HG03571 (cell line): ENCODE measurements at regions not wholly inside any gene's neighbourhood (a gene's known extent, or its start where the extent isn't known, plus 50 kb on each side); places are given as distances from the start of the nearest gene placed in this dataset.
"Not testable (repeated sequence)": the region's sequence is repeated elsewhere in the genome, so short reads cannot be mapped to it uniquely, and the experiment has no call there.

ENCODE experiments used
- ATAC-seq: cut with Tn5 transposase; IDR thresholded peaks from one replicate; pipeline ENCODE4 v1.9.1; 2021; ENCODE audit not compliant: unreplicated experiment

DNA sequence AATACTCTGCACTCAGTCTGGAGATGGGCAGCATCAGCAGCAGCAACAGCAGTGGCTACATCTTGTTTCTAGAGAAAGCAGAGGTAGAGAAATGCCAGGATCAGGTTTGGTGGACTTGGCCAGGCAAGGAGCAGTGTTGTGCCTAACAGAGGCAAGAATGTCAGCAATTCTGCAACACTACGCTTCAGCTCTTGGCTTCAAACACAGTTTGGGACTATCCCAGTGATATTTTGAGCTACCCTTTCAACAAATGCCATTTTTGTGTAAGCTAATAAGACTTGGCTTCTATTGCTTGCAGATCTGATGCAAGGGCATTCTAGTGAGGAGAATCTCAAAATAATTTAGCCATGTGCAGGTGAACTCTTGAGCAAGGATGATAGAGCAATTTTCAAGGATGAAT lies 271.3 kb downstream of the PCDH20 start:
- ATAC-seq, result no peak

DNA sequence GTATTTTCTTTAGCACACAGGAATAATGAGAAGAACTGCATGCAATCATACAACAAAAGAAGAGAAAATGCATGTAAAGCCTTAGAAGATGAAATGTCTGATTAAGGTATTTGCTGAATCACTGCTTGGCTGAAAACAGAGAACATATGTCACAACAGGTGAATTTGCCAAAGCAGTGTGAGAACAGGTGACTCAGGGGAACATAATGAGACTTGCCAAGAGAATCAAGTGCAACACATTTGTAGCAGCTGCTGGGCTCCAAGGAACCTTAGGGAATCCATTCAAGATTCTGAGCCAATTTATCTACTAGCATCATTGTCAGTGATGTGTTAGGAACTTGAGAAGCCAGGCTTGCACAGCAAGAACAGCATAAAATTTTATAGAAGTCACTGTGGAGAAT lies 273.1 kb downstream of the PCDH20 start:
- no peak for ATAC-seq

DNA sequence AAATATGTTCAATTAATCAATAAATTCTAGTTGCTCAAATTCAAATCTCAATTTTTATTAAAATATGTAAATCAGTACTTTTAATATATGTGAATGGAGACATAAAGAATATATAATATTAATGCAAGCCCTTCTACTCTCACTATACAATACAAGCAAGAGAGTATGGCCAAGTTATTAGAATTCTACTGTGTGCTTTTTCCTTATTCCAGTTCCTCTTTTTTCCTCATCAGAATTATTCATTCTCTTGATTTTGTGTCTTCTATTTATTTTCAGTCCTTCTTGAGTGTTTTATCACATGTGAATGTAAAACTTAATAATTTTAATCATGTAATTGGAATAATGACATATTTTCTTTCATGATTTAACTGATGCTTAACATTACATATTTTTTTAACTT lies 276.8 kb downstream of the PCDH20 start:
- no peak for ATAC-seq

DNA sequence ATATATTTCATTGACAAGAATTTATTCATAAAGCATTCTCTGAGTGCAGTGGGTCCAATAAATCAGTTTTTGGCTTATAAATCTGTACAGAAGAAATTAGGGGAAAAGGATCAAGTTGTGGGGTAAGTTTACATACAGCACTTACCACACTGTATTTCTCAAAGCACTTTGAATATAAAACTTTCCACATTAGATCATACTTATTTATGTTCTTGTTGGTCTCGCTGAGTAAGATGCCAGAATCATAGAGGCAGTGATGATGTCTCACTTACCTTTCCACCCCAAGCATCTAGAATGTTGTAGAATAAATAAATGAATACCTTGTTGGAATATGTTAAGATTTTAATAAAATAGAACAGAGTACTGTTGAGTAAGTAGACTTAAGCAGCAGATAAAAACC lies 279.1 kb downstream of the PCDH20 start:
- ATAC-seq, result no peak

DNA sequence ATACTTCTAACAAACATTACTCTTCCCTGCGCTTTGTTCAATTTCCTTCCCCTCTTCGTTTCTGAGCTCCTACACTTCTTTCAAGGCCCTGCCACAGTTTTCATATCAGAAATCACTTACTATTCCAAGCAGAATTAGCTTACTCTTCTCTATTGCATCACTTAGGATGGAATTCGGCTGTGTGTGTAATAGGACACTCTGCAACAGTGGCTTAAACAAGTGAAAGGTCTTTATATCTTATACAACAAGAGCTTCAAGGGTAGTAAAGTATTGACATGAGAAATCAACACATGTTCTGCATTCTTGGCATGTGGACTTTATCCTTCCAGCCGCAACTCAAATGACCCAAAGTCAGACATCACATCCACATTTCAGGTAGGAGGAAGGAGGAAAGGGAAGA lies 279.6 kb downstream of the PCDH20 start:
- no peak for ATAC-seq

DNA sequence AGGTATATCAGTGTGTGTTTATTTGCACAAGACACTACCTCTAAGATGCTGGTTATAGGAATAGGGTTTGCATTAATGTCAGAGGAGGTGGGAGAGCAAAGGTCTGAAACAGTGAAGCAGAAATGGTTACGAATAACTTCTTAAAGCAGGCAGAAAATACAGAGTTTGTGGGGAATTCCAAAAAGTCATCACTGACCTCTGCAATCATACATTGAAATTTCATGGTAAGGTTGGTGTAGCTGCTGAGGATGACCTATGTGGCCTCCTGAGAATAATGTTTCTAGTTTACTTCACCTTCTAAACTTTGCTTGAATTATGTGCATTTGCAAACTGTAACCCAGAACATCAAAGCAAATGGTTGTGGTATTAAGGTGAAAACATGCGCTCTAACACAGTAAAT lies 280.1 kb downstream of the PCDH20 start:
- ATAC-seq, result no peak

DNA sequence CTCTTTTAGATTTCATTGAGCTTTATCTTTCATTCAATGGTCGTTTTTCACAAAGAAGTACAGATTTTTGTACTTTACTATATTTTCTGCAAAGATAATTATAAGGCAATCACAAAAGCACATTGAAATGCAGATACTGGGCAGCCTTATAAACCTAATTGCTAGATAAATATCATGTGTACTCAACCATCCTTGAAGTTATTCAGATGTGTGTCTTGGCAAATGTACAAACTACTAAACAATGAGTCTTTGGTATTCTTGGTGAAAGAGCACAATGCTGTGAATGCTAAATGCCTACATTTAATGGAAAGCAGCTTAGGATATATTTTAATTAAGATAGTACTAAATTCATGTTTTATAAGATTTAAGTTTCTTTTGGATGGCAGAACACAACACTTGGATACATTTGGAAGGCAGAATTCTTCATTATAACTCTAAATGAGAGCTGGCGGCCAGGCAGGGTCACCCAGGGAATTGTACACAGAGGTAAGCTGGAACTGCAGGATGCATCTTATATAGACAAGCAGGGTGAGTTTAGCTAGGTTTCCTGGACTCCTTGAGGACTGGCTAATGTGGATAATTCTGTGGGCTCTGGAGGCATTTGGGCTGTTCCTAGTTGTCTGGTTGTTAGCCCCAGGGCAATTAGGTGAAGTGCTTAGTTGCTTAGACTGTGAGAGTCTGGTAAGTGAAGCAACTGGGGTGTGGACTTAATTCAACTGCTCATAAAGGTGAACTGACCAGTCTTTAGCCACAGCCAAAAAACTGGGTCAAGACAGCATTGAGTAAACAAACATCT lies 286.6 kb downstream of the PCDH20 start:
- no peak for ATAC-seq

DNA sequence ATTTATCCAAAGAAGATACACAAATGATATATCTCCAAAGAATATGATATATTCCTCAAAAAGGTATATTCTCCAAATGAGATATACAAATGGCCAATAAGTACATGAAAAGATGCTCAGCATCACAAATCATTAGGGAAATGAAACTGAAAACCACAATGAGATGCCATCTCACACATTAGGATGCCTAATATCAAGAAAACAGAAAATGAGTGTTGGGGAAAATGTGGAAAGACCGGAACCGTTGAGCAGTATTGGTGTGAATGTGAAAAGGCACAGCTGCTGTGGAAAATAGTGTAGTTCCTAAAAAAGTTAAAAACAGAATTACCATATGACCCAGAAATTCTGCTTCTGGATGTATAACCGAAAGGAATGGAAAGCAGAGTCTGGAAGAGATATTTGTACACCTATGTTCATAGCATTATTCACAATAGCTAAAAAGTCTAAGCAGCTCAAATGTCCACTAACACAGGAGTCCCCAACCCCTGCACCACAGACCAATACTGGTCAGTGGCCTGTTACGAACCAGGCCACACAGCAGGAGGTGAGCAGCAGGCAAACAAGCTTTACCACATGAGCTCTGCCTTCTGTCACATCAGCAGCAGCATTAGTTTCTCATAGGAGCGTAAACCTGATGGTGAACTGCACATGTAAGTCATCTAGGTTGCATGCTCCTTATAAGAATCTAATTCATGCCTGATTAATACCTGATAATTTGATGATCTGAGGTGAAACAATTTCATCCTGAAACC lies 291.9 kb downstream of the PCDH20 start:
- ATAC-seq, result no peak

DNA sequence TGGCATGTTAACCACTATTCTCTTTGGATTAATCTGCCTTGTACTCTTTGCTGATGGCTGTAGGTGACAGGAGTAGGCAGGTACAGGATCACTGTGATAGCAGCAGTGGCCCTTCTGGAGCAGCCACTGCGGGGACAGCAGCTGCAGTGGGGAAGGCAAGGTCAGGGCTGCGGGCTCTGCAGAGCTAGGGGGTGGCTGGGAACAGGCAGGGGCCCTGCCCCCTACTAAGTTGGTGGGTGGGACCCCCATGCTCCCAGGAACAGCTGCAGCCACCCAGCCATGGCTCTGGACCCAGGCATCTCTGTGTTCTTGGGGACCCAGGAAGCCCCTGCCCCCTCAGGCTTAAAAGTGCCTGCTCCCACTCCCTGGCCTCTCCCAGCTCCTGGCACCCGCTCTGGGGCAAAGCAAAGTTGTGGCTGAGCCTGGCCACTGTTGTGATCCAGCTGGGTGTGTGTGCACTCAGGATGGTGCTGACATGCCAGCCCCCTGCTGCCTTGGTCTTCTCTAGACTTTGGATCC lies 302.4 kb downstream of the PCDH20 start:
- ATAC-seq, result no peak

DNA sequence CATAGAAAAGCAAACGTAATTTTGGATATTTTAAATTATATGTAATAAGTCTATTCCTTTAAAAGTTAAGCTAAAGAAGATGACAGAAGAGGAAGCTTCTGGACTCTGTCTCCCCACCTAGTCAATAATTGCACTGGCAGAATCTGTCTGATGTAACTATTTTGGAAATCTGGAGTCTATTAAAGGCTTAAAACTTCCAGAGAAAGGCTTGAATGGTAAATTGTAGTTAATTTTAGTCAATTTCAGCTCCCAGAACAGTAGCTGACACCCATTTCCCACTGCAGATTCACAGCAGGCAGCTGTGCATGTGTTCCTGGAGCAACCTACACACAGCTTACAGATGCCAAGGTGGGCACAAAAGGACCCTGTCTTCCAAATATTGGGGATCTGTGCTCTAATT lies 304.1 kb downstream of the PCDH20 start:
- ATAC-seq, result no peak

DNA sequence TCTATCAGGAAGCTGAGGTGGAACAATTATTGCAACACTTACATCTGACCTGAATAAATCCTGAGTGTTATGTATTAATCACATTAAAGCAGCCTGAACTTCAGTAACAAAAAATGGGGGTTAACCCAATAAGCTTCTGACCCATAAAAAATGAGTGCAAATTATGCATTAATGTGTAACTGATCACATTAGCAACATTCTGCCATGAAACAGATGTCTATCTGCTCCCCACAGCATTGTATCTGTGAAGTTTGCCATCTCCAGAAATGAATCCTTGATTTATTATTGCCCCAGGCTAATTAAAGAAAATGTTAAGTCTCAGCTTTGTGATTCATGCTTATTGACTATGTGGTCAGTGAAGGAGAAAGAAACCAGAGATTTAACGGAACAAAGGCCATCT lies 304.9 kb downstream of the PCDH20 start:
- ATAC-seq, result no peak

DNA sequence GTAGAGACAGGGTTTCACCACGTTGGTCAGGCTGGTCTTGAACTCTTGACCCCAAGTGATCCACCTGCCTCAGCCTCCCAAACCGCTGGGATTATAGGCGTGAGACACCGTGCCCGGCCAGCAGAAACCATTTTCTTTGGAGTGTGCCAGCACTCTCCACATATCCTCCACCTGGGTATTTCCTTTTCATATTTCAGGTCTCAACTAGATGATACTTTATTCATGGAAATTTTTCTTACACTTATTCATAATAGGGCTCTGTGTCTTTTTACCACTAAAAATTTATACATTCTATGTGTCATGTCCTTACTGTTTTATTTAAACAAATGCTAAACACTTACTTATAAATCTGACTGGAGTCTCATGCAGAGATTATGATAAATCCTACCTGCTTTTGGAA lies 305.9 kb downstream of the PCDH20 start:
- ATAC-seq, result no peak

DNA sequence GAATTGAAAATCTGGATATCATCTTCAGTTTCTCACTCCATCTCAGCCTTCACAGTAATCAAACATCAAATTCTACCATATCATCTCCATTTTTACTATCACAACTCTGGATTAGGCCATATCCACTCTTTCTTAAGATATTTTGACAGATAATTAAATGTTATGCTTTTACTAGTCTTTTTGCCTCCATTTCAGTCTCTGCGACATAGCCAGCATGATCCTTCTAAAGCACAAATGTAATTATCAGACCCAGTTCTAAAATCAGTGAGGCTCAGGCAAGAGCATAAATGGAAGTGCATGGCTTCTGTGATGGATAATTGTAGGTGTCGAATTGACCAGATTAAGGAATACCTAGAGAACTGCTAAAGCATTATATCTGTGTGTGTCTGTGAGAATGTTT lies 307.7 kb downstream of the PCDH20 start:
- no peak for ATAC-seq

DNA sequence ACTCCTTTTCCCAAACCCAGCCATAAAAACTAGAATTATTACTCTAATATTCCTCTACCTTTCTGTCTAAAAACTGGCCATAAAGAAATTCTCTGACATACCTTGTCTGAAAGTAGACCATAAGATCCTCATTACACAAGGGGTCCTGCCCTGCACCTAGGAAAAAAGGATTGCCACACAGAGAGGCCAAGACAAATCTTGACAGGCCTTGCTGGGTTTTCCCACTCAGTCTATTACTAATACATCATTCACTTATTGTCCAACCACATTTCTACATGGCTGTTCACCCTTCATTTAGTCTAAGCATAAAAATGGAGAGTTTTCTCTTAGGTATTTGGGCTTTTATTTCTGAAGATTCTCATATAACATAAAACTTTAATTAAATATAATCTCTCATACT lies 319.8 kb downstream of the PCDH20 start:
- ATAC-seq, result no peak

DNA sequence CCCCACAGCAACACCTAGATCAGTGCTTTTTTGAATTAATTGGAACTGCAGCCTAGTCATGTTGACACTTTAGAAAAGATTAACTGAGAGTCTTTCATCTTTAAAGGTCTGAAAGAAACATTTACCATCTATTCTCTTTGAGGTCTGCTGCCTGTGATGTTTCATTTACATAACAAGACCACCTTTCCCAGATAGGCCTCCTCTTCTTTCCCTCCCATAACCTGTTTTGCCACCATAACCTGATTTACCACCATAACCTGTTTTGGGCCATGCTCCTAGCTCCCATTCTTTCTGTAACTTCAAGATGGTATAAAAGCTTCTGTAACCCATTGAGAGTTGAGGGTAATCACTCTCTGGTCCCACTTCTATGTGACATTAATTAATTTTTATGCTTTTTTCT lies 320.8 kb downstream of the PCDH20 start:
- no peak for ATAC-seq

DNA sequence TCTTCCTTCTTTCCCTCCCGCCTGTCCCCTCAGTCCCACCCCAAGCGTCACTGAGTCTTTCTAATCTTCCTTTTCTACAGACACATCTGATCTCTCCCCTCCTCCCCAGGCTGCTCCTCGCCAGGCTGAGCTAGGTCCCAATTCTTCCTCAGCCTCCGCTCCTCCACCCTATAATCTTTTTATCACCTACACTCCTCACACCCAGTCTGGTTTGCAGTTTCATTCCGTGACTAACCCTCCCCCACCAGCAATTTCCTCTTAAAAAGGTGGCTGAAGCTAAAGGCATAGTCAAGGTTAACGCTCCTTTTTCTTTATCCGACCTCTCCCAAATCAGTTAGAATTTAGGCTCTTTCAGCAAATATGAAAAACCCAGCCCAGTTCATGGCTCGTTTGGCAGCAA lies 325.8 kb downstream of the PCDH20 start:
- not testable (repeated sequence) for ATAC-seq

DNA sequence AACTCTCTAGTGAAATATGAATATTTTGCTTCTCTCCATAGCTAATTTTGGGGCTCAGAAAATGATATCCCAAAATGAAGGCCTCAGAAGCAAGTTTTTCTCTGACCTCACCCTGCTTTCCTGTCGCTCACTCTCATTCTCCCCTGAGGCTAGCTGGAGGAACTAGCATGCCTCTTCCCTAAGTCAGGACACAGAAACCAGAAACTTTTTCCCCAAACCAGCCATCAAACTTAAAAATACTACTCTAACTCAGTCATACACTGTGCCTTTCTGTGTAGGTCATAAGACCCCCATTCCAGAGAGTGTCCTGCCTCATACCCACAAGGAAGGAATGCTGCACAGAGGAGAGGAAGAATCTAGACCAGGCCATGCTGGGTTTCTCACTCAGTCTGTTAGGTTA lies 329.6 kb downstream of the PCDH20 start:
- no peak for ATAC-seq

DNA sequence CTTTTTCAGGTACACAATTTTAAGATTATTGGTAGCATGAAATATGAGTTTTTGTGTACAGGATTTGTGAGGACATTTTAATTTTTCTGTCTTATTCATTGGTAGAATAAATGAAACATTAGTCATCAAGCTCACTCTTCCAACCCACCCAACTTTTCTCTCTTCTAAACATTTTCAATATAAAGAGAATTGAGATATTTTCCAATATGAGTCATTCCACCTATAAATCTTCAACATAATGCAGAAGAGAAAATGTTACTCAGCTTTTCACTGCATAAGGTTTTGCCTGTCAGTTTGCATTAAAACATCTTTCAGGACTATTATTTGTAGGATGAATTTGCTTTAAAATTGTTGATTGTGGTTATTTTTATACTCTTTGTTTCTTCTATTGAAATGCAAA lies 330.7 kb downstream of the PCDH20 start:
- ATAC-seq, result no peak

DNA sequence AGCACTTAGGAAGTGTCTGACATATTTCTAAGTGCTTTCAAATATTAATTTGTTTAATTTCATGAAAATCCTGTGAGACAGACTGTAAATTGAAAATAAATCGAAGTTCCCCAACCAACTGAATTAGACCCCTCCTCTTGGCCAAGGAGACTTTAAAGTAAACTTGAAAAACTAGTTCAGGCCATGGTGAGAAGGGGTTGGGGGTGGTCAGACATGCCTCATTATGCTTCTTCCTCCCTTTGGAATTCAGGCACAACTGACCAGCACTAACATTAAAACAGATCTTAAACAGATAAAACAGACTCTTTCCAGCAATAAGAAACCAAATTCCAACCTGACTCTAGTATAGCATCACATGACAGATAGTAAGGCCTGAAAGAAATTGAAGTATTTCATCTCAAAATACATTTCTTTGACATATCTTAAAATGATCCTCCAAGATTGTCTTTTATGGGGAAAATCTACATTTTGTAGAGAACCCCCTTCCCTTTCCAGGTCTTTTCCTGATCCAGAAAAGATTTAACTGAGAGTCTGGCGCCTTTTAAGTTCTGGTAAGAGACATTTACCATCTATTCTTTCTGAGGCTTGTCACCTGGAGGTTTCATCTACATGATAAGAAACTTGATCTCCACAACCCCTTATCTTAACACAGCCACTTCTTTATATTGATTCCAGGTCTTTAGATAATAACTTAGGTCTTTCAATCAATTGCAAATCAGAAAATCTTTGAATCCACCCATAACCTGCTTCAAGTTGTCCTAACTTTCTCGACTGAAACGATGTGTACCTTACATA lies 336.5 kb downstream of the PCDH20 start:
- ATAC-seq, result no peak

DNA sequence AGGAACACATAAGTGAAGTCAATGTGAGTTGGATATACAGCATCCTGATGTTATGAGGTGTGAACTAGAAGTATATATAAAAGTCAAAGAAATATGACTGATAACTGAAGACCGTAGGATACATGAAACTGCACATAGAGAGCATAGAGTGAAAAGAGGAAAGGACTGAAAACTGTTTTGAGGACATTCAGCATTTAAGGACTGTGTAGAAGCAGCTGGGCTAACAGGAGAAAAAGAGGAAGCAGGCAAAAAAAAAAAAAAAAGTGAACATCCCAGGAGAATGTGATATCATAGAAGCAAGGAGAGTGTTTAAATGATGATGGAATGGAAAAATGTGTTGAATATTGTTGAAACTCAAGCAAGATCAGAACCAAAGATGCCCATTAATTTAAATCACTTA lies 363.5 kb downstream of the PCDH20 start:
- ATAC-seq, result no peak

DNA sequence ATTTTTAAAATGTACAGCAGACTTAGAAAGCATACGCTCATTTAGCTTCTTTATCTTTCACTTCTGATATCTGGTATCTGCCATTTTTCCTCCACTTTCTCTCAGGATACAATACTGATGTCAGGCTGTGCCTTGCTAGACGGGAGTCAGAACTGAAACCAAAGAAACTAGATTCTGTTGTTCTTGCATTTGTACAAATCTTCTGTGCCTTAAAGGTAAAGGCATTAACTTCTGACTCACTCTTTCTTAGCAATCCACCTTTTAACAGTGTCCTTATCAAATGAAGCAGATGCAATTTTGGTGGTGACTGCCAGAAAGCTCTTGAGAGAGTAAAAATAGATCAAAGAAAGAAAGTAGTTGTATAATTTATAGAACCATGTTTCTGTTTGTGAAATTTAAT lies 370.4 kb downstream of the PCDH20 start:
- no peak for ATAC-seq

DNA sequence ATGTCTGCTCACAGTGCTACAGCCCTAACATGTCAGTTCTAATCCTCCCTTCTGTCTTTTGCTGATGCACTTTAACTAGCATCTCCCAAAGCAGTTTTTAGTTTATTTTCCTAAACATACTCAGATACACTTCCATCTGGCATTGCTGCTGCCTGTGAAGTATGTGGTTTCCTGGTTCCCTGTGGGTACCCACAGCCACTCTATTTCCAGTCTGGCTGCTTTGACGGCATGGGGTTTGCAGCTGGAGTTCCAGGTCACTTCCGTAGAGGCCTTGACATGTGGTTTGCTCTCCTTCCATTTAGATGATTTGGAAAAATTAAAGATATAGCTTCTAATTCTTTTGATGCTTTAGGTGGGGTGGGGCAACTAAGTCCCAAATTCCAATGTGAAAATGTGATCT lies 375.5 kb downstream of the PCDH20 start:
- no peak for ATAC-seq
